HuH-7.5 (cell line): ENCODE measurements at regions not wholly inside any gene's neighbourhood (a gene's known extent, or its start where the extent isn't known, plus 50 kb on each side); places are given as distances from the start of the nearest gene placed in this dataset.

Experiments used
- DNase-seq: peaks from one replicate; pipeline ENCODE4 v3.0.0; 2011; ENCODE audit warnings: low spot score

GRCh38 chr20:20992686-20993360, 113.3 kb downstream of the LINC00237 start:
- DNase-seq, result no peak

GRCh38 chr20:20992277-20992676, 113.9 kb downstream of the LINC00237 start:
- no peak for DNase-seq

DNA sequence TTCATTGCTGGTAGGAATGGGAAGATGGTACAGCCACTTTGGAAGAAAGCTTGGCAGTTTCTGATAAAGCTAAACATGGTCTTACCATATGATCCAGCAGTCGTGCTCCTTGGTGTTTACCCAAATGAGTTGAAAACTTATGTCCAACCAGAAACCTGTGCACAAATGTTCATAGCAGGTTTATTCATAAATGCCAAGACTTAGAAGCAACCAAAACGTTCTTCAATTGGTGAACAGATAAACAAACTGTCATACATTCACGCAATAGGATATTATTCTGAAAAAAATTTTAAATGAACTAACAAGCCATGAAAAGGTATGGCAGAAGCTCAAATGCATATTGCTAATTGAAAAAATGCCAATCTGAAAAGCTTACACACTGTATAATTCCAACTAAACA, 117.1 kb downstream of the LINC00237 start:
- no peak for DNase-seq

DNA sequence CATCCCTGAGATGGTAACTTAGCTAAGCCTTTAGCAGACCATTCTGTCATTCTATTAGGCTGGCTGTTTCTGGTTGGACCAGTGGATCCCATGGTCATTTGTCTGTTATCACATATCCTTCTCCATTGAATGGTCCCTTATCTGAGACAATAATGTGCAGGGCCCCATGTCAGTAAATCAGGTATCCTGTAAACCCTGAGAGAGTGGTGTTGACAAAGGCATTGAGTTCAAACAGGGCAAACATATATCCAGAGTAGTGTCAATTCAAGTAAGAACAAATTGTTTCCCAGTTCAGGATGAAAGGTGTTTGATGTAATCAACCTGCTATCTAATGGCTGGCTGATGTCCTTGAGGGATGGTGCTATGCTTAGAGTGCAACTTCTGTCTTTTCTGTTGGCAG, 126.2 kb downstream of the LINC00237 start:
- no peak for DNase-seq

- no peak for DNase-seq
These were observed 128.4 kb downstream of the LINC00237 start for GRCh38 chr20:20977786-20978185.

DNA sequence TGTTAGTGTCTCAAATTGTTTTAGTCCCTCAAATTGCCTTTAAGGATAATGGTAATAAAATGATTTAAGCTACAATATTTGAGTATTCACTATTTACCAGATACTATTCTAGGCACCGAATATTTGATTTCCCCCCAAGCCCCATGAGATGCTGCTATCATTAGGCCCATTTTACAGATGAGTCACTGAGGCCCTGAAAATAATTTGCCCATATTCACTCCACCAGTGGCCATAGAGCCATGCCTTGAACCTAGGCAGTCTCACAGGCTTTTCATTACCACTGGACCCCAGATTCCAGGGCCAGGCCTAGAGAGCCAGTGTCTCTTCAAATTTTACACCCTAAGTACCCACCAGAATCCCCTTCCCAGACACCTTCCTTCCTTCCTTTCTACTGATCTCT, 133.7 kb downstream of the LINC00237 start:
- DNase-seq, result no peak

GRCh38 chr20:20971810-20972209, 134.3 kb downstream of the LINC00237 start:
- DNase-seq, result no peak

GRCh38 chr20:20970841-20971240, 135.3 kb downstream of the LINC00237 start:
- no peak for DNase-seq

DNA sequence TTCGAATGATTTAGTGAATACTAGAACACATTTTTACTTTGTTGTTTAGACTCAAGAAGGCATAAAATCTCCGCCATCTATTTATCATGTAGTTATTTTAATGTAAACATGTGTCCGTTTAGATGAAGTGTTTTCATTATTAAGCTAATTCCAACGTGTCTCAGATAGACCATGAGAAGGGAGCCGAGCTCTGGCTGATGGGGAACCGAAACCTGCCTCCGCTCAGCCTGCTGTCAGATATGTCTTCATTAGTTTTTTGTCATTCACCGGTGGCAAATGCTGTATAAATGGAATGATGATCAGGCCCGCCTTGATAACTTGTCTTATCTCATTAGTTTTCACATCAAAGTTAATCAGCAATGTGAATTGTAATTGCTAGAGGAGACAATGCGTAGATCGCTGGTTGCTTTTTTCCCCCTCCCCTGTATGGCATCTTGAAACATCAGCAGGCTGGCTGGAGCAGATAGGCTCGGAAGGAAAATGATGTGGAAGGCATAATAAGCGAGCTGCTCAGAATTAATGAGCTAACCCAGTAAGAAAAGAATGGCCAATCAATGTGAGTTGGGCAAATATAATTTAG, 136.4 kb downstream of the LINC00237 start:
- DNase-seq, result no peak

DNA sequence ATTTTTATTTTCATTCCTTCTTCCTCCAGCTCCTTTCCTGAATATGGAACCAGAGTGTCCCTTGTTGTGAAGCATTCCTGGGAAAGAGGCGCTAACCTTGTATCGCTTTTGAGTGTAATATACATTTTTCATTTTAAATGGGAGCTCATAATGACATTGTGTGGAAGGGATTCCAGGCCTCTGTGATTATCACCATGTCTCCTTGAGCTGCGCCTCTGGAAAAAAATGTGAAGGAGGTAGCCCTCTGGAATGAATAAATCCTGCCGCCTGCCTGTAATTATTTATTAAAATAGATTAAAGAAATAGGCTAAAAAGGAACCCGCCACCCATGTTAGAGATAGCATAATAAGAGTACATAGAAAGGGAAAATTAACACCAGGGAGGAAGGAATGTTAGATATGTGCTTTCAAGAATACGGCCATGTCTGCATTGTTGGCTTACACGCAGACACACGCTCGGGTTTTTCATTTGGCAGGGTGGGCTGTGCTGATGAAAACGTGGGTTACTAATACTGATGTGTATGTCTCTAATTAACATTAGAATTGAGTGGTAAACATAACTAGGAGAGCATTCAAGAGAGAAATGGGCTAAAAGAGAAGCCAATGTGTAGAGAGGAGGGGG, 138.5 kb downstream of the LINC00237 start:
- DNase-seq, result no peak

DNA sequence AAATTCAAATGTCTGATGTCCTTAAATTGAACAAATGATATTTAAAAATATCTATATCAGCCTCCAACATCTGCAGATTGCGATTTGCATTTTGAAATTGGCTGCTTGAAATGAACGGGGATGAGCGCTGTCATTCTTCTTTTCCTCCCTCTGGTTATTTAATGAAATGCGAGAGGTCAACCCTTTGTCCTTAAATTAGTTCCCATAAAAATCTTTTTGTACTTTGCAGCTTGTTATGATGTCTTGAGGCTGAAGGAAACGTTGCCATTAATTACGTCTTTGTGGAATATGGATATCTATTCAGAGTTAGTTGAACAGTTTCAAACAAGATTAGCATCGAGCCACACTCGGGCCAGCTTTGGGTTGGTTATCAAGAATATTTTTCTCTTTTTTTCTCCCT, 140.0 kb downstream of the LINC00237 start:
- DNase-seq, result no peak

DNA sequence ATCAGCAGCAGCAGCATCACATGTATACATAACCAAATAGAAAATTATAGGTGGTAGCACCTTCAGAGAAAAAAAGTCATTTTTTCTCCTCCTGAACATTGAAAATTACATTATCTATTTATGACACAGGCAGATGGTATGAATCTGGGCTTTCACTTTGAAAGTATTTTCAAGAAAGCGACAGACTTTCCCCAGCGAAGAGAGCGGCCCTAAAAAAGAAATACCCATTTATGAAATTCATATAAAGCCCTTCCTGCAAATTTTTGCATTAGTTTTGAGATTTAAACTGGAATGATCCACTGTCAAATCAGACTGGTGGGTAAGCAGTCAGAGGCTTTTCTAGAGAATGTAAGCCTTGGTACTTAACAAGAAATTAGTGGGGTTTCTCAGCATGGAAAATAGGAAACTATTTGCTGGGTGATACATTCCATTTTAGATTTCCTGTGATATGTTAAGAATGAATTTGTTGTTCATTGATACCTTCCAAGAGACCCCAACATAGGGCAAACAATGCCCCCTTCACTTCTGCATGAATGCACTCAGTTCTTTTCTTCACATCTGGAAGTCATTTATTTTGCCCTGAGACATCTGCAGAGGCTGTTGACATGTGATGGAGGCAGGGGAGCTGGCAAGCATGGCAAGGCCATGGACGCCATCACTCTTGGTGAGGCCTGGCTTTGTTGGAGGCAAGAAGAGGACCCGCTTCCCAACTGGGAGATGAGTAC, 147.0 kb downstream of the LINC00237 start:
- DNase-seq, result no peak

GRCh38 chr20:20956513-20956931, 149.6 kb downstream of the LINC00237 start:
- no peak for DNase-seq

- no peak for DNase-seq
These were observed 150.3 kb downstream of the LINC00237 start for GRCh38 chr20:20955892-20956291.

DNA sequence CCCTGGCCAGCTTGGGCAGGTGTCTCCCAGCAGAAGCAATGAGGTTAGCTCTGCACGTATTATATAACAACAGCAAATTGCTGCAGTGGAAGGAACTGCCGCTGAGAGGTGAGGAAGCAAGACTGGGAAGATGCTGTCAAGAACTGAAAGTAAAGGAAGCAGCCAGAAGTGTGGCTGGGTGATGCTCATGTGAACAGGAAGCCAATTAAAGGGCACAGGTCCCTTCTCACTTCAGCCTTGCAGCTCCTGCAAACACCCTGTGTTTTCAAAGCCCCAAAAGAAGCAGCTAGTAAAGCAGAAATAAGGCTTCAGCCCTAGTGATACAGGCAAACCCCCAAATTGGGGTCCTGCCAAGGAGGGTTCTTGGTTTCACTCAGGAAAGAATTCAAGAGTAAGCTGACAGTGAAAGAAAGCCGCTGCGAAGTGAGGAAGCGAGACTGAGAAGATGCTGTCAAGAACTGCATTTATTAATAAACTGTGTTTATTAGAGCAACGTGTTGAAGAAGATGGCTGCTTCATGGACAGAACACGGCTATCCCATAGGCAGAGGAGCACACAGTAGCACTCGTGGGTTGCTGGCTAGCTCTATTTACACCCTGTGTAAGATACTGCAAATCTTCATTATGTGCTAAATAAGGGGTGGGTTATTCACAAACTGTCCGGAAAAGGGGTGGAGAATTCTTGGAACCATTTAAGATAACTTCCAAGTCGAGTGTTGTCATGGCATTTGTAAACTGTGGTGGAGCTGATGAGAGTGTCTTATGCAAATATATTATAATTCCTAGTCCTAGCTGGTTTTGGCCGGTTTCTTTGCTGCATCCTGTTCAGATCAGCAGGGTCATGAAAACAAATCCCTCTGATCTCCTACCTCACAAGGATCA, 152.2 kb downstream of the LINC00237 start:
- no peak for DNase-seq

GRCh38 chr20:20950620-20951019, 155.5 kb downstream of the LINC00237 start:
- DNase-seq, result no peak

- no peak for DNase-seq
These were observed 159.9 kb downstream of the LINC00237 start for GRCh38 chr20:20946122-20946759.

GRCh38 chr20:20941468-20941889, 164.7 kb downstream of the LINC00237 start:
- DNase-seq, result no peak

- DNase-seq, result no peak
These were observed 167.2 kb downstream of the LINC00237 start for GRCh38 chr20:20939006-20939405.

DNA sequence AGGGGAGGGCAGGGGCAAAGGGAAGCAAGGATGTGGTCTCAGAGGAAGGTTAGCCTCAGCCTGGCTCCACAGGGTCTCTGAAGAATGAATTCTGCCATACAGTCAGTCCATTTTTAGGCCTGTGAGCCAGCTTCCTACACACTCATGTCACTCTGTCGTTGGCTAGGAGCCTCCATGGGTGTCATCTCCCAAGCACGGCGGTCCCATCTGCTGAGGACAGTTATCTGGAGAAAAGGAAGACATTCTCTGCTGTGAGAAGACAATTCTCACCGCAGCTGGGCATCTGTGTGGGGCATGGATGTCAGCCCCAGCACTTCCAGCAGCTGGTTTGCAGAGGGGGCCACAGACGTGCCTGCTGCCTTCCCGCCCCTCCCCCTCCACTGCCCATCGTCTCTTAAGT, 167.6 kb downstream of the LINC00237 start:
- DNase-seq, result no peak

- DNase-seq, result no peak
These were observed 168.0 kb downstream of the LINC00237 start for GRCh38 chr20:20938131-20938530.
